A673 (cell line): ENCODE measurements at regions not wholly inside any gene's neighbourhood (a gene's known extent, or its start where the extent isn't known, plus 50 kb on each side); places are given as distances from the start of the nearest gene placed in this dataset.
"Not testable (repeated sequence)": the region's sequence is repeated elsewhere in the genome, so short reads cannot be mapped to it uniquely, and the experiment has no call there.

Experiments used
- BruUV-seq: library from RNA; stranded (reverse); fragments of 400-500 nt; replicated peaks from 2 replicates; lab custom pipeline; 2021; lab: Mats Ljungman, UMichigan
- CTCF ChIA-PET: fragments of 300-600 bp; sonication (Branson Sonifier 250); formaldehyde crosslinking; loops from one replicate; lab custom pipeline; 2022; ENCODE audit warnings: antibody characterized with exemption; lab: Charles Lee
- POLR2A ChIA-PET: fragments of 300-600 bp; sonication (Branson Sonifier 250); formaldehyde crosslinking; loops from one replicate; lab custom pipeline; 2022; ENCODE audit warnings: antibody characterized with exemption; ENCODE audit not compliant: low non-redundant PET; lab: Charles Lee
- DNase-seq: peaks from one replicate; pipeline ENCODE4 v3.0.0-alpha.2; 2015; ENCODE audit warnings: low spot score
- H3K27ac ChIP-seq: fragments of 200-600 bp; sonication (generic); 2 replicates; pipeline ENCODE4 v1.5.1; 2016; ENCODE audit warnings: mixed run types, low read depth, mild to moderate bottlenecking, mixed read lengths, antibody characterized with exemption, low read length; ENCODE audit not compliant: poor library complexity, severe bottlenecking
- H3K27me3 ChIP-seq: fragments of 200-600 bp; sonication (generic); replicated peaks from 2 replicates; pipeline ENCODE4 v1.6.1; 2017; ENCODE audit warnings: mixed run types, low read depth, mild to moderate bottlenecking, mixed read lengths, antibody characterized with exemption, low read length; ENCODE audit not compliant: insufficient read depth, poor library complexity
- H3K36me3 ChIP-seq: fragments of 200-600 bp; sonication (generic); 2 replicates; pipeline ENCODE4 v1.6.1; 2016; ENCODE audit warnings: mixed run types, mild to moderate bottlenecking, mixed read lengths, antibody characterized with exemption, low read length; ENCODE audit not compliant: insufficient read depth, poor library complexity, severe bottlenecking
- H3K4me1 ChIP-seq: fragments of 200-600 bp; sonication (generic); 2 replicates; pipeline ENCODE4 v1.6.1; 2017; ENCODE audit warnings: mixed run types, mild to moderate bottlenecking, mixed read lengths, antibody characterized with exemption, low read length; ENCODE audit not compliant: insufficient read depth, poor library complexity, severe bottlenecking
- H3K4me3 ChIP-seq: fragments of 200-600 bp; sonication (generic); 2 replicates; pipeline ENCODE4 v1.5.1; 2016; ENCODE audit warnings: low read depth, mixed run types, mild to moderate bottlenecking, mixed read lengths, low read length; ENCODE audit not compliant: poor library complexity, severe bottlenecking
- H3K9me3 ChIP-seq: fragments of 200-600 bp; sonication (generic); 2 replicates; pipeline ENCODE4 v1.6.1; 2016; ENCODE audit warnings: mixed run types, low read depth, mild to moderate bottlenecking, mixed read lengths, antibody characterized with exemption, low read length; ENCODE audit not compliant: poor library complexity, severe bottlenecking
- EZH2 ChIP-seq: fragments of 200-600 bp; sonication (generic); IDR thresholded peaks from 2 replicates; pipeline ENCODE4 v1.6.1; 2017; ENCODE audit warnings: borderline replicate concordance, low read depth, mild to moderate bottlenecking, mixed read lengths, antibody characterized with exemption, low read length; ENCODE audit not compliant: poor library complexity, severe bottlenecking
- intact Hi-C: fragments of 100-400 bp; cut with micrococcal nuclease; formaldehyde crosslinking; loops from one replicate; pipeline ENCODE4 v1.10.0; 2022; ENCODE audit not compliant: unreplicated experiment
- TF ChIP-seq, protein P1 (sequence below): fragments of 300-800, 200-600 bp; sonication (generic); conservative IDR thresholded peaks from 2 replicates; pipeline ENCODE4 v1.5.1; 2017; ENCODE audit warnings: low read depth, mild to moderate bottlenecking, antibody characterized with exemption, low read length, moderate library complexity, mixed read lengths

DNA sequence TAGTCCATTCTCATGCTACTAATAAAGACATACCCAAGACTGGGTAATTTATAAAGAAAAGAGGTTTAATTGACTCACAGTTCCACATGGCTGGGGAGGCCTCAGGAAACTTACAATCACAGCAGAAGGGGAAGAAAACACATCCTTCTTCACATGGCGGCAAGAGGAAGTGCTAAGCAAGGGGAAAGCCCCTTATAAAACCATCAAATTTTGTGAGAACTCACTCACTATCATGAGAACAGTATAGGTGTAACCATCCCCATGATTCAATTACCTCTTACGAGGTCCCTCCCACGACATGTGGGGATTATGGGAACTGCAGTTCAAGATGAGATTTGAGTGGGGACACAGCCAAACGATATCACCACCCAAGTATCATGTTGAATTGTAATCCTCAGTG is 52.7 kb upstream of the FOXO6 start:
- intact Hi-C loops, CTCF ChIA-PET, BruUV-seq: not testable (repeated sequence)

DNA sequence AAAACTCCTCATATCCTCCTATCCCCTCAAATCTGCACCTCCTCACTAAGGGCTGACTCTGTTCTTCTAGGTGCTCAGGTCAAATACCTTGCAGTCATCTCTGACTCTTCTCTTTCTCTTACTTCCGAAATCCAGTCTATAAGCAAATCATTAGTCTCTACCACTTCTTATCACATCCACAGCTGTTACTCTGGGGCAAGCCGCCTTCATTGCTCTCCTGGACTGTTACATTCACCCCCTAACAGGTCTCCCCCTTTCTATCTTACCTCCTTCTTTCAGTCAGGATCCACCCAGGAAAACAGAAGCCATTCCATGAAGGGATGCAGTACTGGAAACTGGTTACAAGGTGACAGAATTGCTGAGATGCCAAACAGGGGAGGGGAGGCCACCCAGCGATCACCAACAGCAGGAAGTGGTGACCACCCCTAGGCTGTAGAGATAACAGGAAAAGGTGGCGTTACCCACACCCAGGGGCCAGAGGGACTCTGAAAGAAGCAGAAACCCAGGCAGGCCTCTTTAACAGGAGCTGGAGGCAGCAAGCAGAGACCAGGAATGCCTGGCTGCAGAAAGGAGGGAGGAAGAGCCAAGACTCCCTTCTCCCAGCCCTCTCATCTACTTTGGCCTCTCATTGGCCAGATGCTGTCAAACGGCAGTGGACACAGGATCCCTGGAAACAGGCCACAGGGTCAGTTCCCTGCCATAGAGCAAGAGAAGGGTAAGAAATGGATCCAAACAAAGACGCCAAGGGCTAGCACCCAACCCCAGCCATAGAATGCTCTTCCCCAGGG is 55.5 kb upstream of the FOXO6 start:
- TF ChIP-seq, protein P1, sequence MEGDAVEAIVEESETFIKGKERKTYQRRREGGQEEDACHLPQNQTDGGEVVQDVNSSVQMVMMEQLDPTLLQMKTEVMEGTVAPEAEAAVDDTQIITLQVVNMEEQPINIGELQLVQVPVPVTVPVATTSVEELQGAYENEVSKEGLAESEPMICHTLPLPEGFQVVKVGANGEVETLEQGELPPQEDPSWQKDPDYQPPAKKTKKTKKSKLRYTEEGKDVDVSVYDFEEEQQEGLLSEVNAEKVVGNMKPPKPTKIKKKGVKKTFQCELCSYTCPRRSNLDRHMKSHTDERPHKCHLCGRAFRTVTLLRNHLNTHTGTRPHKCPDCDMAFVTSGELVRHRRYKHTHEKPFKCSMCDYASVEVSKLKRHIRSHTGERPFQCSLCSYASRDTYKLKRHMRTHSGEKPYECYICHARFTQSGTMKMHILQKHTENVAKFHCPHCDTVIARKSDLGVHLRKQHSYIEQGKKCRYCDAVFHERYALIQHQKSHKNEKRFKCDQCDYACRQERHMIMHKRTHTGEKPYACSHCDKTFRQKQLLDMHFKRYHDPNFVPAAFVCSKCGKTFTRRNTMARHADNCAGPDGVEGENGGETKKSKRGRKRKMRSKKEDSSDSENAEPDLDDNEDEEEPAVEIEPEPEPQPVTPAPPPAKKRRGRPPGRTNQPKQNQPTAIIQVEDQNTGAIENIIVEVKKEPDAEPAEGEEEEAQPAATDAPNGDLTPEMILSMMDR, result no peak
- no peak for TF ChIP-seq EZH2
- CTCF ChIA-PET, result no interaction called here
- H3K4me3 ChIP-seq, result no peak overlapping the region
- no TSS peak for BruUV-seq
- no peak for DNase-seq
- POLR2A ChIA-PET, result no interaction called here
- intact Hi-C loops, result no loop called here
- H3K27ac ChIP-seq, result no peak overlapping the region
- no peaks in the 10 kb centered on the region for H3K9me3 ChIP-seq
- H3K4me1 ChIP-seq, result no peaks in the 10 kb centered on the region
- no peaks in the 10 kb centered on the region for H3K27me3 ChIP-seq
- H3K36me3 ChIP-seq, result no peaks in the 10 kb centered on the region

More for the DNA sequence above, 52.7 kb upstream of the FOXO6 start:
- DNase-seq, H3K4me3 ChIP-seq, POLR2A ChIA-PET, H3K4me1 ChIP-seq, H3K9me3 ChIP-seq, H3K27me3 ChIP-seq, H3K27ac ChIP-seq, H3K36me3 ChIP-seq: not testable (repeated sequence)

DNA sequence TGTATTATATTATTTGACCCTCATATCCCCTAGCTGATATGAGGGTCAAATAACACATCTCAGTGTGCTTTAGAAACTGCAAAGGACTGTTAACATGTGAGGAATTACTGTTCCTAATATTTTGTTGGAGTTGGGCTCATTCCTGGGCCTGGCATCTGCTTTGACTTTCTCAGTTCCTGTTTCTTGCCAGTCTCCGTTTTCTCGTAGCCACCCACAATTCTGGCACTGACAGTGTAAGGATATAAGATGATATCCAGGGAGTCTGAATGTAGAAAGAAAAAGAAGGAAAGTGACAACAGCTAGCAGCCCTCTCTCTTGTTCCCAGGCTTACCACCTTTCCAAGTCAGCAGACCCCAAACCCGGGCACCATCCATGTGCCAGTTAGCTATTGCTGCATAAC is 54.4 kb upstream of the SCMH1 start:
- H3K27ac ChIP-seq, result no peak overlapping the region
- no peaks in the 10 kb centered on the region for H3K36me3 ChIP-seq
- H3K27me3 ChIP-seq, result no peaks in the 10 kb centered on the region
- no peak overlapping the region for H3K4me3 ChIP-seq
- POLR2A ChIA-PET, result no interaction called here
- no peak for TF ChIP-seq EZH2
- TF ChIP-seq, protein P1, result no peak
- H3K9me3 ChIP-seq, result no peaks in the 10 kb centered on the region
- H3K4me1 ChIP-seq, result no peaks in the 10 kb centered on the region
- CTCF ChIA-PET, result interaction anchor here (0.5 kb wide), 1 partner anchor 704 kb away, joined by 3 read pairs; no protein-coding TSS in a partner anchor
- no TSS peak for BruUV-seq
- intact Hi-C loops, result no loop called here
- DNase-seq, result no peak

DNA sequence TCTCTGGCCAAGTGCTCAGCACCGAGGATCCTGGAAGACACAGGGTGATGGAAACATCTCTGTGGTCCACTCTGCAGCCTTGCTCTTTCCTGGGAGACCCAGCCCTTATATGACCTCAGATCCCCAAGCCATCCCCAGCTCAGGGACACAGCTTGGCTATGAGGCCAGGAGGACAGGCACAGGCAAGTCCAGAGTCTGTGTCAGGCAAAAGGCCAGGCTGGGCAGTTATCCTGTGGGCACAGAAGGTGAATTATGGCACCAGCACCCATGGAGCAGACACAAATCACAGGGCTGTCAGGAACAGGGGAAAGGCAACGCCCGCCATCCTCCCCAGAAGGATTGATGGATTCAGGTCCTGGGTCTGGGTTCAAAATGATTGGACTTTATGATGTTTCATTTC is 52.1 kb upstream of the SCMH1 start:
- Histone ChIP-seq H3K27ac (no peak overlapping the region), H3K27me3 (peaks cover 9% of the 10 kb centered on the region), H3K4me3 (no peak overlapping the region), H3K4me1 (no peaks in the 10 kb centered on the region), H3K9me3 (no peaks in the 10 kb centered on the region), H3K36me3 (no peaks in the 10 kb centered on the region)
- no TSS peak for BruUV-seq
- no peak for DNase-seq
- ChIA-PET CTCF (no interaction called here), POLR2A (no interaction called here)
- TF ChIP-seq EZH2, result no peak
- TF ChIP-seq, protein P1, result no peak
- intact Hi-C loops, result no loop called here
